ENCODE measurements at regions not wholly inside any gene's neighbourhood (a gene's known extent, or its start where the extent isn't known, plus 50 kb on each side); places are given as distances from the start of the nearest gene placed in this dataset.

GRCh38 chr6:44010411-44011349 is 116.6 kb downstream of the MRPL14 start:
- no TSS peak for BruUV-seq (replicated peaks)
- no peak for FAIRE-seq
- Histone ChIP-seq H3K4me1 (ENCODE audit: control insufficient read depth, insufficient read depth, low read length) (no peaks in the 10 kb centered on the region), H3K4me2 (ENCODE audit: control insufficient read depth, insufficient read depth) (no peak overlapping the region), H3K27me3 (replicated peaks in 1 of 2; ENCODE audit: control insufficient read depth in 2 of 2, insufficient read depth in 2 of 2, low read length in 1 of 2) (no peaks in the 10 kb centered on the region; a peak in 2 of 4 replicates), H2AFZ (ENCODE audit: control insufficient read depth, low read depth, low read length) (no peak overlapping the region), H4K20me1 (ENCODE audit: control insufficient read depth, insufficient read depth) (no peaks in the 10 kb centered on the region), H3K79me2 (ENCODE audit: control insufficient read depth, insufficient read depth, low read length) (no peaks in the 10 kb centered on the region), H3K27ac (ENCODE audit: control insufficient read depth, insufficient read depth) (no peak overlapping the region), H3K4me3 (no peak overlapping the region), H3K9ac (ENCODE audit: control insufficient read depth, insufficient read depth, low read length) (no peak overlapping the region), H3K9me3 (replicated peaks; ENCODE audit: control insufficient read depth, insufficient read depth, low read length) (no peaks in the 10 kb centered on the region; the same call in 2 of the 3 replicates), H3K36me3 (ENCODE audit: control insufficient read depth in 2 of 2, insufficient read depth in 2 of 2, low read length in 1 of 2) (no peaks in the 10 kb centered on the region)
- 51% methylated on average over 11 of the region's 11 CpGs for WGBS (ENCODE audit: insufficient coverage, insufficient replicate concordance, low lambda C conversion rate, missing lambda C conversion rate)
- intact Hi-C loops (cut with micrococcal nuclease; ENCODE audit: unreplicated experiment) (loop anchor here (5.0 kb wide), 1 partner anchor 47 kb away; no protein-coding TSS in a partner anchor), in situ Hi-C loops (cut with MboI) (no loop called here)
- ChIA-PET POLR2A (interaction anchor here (0.8 to 1.3 kb wide), 3 partner anchors 68 to 127 kb away, joined by 3 read pairs; no protein-coding TSS in a partner anchor), RAD21 (ENCODE audit: unreplicated experiment) (interaction anchor here (1.4 kb wide), 1 partner anchor 63 kb away, joined by 3 read pairs; no protein-coding TSS in a partner anchor), SMC1A (ENCODE audit: uncharacterized antibody, unreplicated experiment) (interaction anchor here (2.3 kb wide), 1 partner anchor 64 kb away, joined by 6 read pairs; no protein-coding TSS in a partner anchor), CTCF (interaction anchor here (0.5 to 1.6 kb wide), 6 partner anchors 63 to 346 kb away, joined by 3 to 6 read pairs (median 3); no protein-coding TSS in a partner anchor)
- peak; percentile 18 for ATAC-seq
- DNase-seq (ENCODE audit: low read depth, low spot score) = no peak
- no peak for TF ChIP-seq BCLAF1 (IDR thresholded peaks at IDR 0.05)
- TF ChIP-seq HDAC2 (IDR thresholded peaks at IDR 0.05) = no peak
- TF ChIP-seq RAD51 (IDR thresholded peaks at IDR 0.05) = no peak
- no peak for TF ChIP-seq E4F1 (IDR thresholded peaks at IDR 0.05; ENCODE audit: borderline replicate concordance, partially characterized antibody)
- TF ChIP-seq ZNF622 (IDR thresholded peaks at IDR 0.05) = no peak
- TF ChIP-seq SMC3 (IDR thresholded peaks at IDR 0.05; ENCODE audit: borderline replicate concordance, low read length) = no peak
- no peak for TF ChIP-seq STAT3 (IDR thresholded peaks at IDR 0.05; ENCODE audit: low read depth, low read length)
- TF ChIP-seq NBN (IDR thresholded peaks at IDR 0.05) = no peak
- TF ChIP-seq SREBF1 (IDR thresholded peaks at IDR 0.05; ENCODE audit: low read length) = no peak
- TF ChIP-seq BCL11A (IDR thresholded peaks at IDR 0.05; ENCODE audit: low read depth, low read length) = no peak
- TF ChIP-seq ATF2 (IDR thresholded peaks at IDR 0.05; ENCODE audit: low read length) = no peak
- TF ChIP-seq SMAD5 (IDR thresholded peaks at IDR 0.05; ENCODE audit: low read depth) = no peak
- no peak for TF ChIP-seq BMI1 (IDR thresholded peaks at IDR 0.05; ENCODE audit: borderline replicate concordance)
